ENCODE measurements at regions not wholly inside any gene's neighbourhood (a gene's known extent, or its start where the extent isn't known, plus 50 kb on each side); places are given as distances from the start of the nearest gene placed in this dataset.

DNA sequence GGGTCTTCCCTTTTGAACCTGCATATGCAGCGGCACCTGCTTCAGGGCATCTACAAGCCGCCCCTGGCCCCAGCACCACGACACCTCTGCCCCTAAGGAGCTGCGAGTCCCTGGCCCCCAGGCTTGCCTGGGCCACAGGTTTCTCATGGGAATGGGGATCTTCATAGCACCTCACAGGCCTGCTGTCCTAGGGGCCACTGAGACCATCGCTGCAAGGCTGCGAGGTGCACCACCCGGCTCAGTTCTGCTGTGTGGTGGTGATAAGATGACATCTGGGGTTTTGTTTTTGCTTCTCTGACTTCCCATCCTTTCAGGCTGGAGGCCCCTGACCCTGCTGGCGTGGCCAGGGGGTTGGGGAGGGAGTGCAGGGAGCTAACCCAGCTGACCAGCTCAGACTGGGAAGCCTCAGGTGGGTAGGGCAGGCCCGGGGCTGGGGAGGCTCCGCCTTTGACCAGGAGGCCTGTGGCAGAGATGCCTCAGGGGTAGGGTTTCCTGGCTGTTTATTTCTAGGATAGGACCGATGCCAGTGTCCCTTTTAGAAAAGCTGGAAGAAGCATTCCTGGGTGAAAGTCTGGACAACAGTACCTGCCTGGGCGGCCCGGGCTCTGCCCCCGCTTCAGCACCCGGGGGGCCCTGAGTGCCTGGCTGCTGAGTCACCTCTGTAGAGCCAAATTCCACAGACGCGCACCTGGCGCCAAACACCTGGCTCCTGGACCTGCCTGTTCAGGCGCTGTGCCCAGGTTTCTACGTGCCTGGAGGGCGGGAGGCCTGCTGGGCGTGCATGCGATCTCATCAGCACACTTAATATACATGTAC lies 264.7 kb downstream of the DLL1 start:
- no peak for DNase-seq

DNA sequence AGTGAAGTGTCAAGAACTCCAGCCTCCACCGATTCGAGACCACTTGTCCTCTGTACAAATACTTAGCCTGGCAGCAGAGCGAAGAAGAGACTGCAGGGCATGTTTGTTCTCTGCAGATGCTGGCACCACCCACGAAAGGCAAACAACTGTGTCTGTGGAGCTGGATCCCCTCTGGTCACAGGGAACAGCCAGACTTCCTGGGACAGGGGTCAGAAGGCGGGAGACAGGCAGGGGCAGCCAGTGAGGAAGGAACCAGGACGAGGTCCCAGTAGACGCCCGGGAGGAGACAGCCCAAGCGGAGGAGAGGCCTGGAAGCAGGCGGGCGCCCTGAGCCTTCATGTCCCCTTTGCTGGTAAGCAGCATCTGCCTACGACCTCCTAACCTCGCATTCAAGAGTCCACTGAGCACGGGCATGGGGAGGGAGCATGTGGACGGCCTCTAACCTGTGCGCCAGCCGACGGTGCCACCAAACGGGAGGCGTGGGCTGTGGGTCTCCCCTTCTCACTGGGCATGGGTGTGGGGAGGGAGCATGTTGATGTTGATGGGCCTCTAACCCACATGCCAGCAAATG lies 265.5 kb downstream of the DLL1 start:
- no peak for DNase-seq

DNA sequence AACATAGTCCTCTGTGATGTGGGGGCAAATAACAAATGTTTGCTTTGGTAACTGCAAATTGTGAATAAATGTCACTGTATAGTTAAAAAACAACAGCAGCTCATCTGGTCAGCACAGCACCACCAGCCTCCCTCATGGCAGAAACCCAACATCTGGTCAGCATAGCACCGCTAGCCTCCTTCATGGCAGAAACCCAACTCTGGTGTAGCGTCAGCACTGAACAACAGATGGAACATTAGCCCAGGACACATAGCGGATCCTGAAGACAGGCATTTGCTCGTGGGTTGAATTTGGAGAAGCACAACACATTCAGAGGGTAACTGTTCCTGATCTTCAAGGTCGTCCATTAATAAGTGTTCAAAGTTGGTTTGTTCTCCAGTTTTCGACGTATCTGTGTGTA lies 265.9 kb downstream of the DLL1 start:
- no peak for DNase-seq

DNA sequence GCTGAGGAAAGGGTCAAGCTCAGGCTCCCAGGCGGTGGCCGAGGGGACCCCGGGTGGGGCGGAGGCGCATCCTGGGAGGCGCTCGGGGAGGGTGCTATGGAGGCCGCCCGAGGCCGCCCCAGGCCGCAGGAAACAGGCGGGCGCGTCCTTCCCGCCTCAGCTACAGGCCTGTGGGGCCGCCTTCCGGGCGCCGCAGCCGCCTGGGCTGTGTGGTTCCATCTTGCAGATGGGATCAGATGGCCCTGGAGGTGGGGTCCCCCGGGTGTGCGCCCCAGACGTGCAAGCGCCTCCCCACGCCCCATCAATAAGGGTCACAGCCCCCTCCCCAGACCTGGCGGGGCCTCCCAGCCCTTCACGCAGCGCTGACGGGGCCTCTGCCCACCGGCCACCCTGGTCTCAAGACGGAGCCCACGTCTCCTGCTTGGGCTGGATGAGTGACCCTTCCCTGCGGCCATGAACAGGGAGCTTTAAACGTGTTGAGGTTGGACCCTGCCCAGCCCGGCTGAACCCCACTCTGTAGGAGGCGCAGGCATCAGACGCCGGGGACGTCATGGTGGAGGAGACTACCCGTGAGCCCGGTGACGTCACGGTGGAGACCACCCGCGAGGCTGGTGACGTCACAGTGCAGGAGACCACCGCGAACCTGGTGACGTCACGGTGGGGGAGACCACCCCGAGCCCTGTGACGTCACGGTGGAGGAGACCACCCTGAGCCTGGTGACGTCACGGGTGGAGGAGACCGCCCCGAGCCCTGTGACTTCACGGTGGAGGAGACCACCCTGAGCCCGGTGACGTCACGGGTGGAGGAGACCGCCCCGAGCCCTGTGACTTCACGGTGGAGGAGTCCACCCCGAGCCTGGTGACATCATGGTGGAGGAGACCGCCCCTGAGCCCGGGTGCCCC lies 267.0 kb downstream of the DLL1 start:
- no peak for DNase-seq

DNA sequence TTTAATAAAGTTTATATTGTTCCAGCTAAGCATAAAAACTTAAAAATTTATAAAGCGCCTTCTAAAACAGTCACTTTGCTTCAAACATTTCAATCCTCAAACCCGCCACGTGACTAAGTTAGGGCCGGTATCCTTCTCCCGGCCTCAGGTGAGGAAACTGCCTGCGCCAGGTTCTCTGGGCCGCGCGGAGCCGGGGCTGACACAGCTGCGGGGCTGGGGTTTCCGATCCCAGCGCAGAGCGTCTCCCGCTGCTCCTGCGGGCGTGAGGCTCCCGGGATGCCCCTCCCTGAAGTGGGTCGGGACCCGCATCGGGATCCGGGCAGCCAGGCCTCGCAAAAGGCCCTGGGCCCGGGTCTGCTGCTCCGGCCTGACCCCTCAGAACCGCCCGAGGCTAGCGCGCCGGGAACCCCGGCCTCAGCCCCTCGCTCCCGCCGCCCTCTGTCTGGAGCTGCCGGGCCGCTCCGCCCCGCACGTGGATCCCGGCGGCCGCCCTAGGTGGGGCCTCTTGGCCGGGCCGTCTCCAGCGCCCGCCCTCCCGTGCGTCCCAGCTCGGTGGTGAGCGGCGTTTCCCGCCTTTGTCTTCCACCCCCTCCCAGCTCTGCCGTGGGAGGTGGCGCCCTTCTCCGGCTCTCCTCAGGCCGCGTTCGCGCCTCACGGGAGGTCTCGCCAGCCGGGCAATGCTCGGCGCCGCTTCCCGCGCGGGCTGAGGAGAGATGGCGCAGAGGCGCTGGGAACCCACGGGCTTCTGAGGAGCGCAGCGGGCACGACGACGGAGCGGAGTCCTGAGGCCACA lies 267.9 kb downstream of the DLL1 start:
- no peak for DNase-seq

DNA sequence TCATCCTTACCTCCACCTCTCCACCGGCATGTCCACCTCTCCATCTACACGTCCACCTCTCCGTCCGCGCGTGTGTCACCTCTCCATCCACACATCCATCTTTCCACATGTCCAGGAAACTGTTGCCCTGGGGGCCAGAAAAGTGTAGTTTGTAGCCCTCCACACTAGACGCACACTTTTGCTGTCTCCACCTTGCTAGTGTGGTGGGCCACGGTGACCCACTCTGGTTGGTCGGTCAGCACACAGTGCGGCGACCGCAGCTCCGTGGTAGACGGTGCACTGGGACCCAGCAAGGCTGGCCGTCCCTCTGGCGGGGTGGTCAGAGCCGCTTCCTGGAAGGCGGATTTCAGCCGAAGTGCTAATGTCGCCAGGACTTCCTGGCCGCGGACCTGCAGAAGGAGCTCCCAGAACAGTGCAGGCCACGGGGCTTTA lies 268.6 kb downstream of the DLL1 start:
- no peak for DNase-seq

DNA sequence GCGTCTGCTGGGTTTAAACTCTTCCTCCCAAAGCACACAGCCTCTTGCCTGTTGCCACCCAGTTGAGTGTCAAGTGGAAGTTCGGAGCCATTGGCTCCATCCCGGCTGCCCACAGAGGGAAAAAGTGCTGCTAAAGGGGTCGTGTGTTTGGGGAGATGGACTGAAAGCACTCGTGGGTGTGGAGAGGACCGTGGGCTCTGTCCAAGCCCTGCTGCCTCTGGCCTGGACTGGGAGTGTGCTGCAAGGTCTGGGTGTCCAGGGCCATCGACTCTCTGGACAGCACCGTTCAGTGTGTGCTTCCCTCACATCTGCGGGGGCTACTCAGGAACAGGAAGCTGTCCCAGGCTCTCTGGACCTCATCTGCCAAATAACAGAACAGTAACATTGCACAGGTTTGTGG lies 269.3 kb downstream of the DLL1 start:
- DNase-seq = no peak

DNA sequence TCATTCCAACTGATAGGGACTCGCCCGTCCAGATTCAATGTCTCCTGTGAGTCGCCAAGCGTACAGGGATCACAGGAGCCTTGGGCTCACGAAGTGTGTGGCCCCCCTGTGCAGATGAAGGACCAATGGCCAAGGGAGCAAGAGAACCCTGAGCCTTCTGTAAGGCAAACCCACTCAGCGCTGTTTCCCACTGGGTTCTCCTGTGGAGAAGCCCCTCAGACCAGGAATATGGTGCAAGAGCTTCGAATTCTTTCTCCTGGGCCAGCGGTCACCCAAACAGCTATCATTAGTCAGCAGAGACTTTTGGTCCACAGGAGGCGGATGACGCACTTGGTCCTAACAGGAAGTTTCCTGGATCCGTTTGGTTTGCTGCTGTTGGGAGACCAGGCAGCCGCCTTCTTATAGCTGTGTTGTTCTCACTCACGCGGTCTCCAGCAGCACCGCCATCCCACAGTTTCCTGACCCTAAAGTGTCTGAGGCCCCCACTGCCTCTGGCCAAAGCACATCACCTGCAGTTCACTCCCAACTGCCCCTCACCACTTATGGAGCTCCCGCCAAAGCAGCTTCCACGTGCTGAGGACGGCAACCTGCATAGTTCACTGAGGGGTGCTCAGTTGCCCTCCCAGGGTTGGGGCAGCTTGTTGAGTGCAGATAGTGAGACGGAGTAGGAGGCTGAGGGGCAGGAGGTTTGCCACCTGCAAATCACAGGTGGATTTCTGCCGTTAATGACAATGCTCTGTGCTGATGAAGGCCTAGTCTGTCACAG lies 268.6 kb downstream of the ERMARD start:
- no peak for DNase-seq

DNA sequence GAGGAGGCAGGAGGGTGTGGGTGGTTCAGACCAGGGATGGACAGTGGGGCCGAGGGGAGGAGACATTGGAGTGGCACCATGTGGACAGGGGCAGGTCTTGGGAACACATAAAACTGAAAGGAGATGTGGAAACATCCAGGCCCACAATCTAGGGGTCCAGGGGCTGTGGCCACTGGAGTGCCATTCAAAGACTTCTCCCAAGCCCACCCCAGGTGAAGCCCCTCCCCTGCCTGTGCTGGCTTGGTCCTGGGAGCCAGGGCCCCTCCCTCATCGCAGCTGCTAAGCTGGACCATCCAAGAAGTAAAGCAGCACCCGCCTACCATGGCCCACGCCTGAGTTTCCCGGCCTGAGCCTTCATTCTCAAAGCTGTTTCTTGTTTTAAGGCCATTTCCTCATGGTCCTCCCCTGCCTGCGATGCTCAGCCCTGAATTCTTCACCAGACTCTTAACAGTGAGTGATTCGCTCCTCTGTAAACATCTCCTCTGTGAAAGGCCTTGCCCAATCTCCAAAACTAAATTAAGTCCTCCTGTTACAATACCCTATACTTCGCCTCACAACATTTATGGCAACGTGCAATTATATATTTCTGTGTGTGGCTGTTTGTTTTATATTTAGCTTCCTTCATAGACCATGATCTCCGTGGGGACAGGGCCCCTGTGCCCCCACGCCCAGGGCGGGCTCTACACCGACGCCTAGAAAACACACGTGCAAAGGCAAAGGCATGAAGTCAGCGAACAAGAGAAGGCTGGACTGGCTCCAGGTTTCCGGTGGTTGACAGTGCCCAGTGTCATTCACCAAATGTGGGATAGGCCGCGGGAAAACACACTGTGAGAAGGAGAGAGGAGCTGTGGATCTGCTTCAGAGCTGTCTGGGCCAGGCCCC lies 267.8 kb downstream of the ERMARD start:
- DNase-seq = no peak

DNA sequence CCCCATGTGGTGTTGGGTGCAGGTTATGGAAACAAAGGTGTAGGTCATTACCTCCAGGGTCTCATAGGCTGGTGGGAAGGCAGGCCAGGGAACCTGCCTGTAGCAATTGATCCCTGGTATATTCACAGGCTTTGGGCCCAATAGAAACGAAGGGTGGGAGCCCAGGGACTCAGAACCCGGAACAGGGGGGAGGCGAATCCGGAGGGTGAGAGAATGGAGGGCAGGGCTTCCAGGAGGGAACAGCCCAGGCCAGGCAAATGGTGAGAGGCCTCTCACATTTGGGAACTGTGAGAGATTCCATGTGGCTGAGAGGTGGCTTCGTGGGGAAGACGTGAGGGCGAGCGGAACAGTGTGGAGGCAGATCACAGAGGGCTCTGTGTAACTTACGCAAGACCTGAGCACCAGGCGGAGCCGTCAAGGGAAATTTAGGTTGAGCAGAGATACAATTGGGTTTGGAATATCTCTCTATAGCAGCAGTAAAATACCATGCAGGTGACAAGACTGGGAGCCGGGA lies 267.1 kb downstream of the ERMARD start:
- DNase-seq = no peak

DNA sequence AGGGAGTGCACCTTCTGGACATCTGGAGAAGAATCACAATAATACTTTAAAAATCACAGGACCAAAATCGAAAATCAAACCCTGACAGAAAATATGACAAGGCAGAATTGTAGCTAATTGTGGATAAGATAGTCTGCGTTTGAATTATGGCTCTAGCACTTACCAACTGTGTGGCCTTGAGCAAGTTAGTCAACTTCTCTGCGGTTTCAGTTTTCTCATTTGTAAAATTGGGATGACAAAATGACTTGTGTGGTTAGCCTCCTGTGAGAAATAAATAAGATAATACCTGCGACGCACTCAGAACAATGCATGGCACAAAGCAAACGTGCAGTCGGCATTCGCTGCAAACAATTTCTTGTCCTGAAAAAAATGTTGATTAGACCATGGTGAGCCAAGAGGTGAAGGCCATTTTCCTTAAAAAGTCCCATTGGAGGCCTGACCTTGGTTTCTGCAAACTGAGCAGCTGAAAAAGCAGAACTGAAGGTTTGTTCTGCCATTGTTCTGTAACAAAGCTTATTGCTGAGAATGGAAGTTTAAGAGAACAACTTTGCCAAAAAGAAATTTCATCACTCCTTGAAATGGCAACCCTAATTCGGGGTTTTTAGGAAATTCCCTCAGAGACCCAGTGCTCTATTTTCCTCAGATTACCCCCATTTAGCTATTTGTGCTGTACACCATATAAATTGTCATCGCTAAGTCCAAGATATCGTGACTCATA lies 266.3 kb downstream of the ERMARD start:
- no peak for DNase-seq

DNA sequence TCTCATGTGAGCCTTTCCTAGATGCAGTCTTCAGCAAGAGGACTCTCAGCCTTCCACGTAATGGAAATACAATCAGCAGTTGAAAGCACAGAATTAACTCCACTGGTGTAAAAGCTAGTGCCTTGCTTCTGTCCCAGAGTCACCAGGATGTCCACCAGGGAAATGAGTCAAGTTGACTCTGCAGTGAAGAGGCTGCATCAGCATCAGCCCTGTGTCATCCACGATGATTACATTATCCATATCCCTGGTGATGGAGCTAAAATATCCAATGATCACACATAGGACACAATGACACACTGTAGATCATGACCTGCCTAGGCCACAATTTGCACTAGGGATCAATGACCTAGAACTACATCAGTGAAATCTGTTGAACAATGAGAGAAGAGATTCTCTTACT lies 262.4 kb downstream of the ERMARD start:
- DNase-seq = no peak

DNA sequence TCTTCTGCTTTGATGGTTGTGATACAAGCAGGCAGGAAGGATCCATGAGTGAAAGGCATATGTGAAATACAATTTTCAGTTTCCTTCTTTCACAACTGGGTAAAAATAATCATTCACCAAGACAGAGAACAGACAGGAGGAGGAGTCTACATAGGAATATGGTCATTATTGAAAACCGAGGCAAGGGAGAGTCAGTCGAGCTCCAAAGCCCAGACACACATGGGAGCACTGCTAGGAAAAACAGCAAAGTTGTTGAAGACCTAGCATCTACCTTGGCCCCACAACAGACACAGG lies 260.6 kb downstream of the ERMARD start:
- DNase-seq = no peak

DNA sequence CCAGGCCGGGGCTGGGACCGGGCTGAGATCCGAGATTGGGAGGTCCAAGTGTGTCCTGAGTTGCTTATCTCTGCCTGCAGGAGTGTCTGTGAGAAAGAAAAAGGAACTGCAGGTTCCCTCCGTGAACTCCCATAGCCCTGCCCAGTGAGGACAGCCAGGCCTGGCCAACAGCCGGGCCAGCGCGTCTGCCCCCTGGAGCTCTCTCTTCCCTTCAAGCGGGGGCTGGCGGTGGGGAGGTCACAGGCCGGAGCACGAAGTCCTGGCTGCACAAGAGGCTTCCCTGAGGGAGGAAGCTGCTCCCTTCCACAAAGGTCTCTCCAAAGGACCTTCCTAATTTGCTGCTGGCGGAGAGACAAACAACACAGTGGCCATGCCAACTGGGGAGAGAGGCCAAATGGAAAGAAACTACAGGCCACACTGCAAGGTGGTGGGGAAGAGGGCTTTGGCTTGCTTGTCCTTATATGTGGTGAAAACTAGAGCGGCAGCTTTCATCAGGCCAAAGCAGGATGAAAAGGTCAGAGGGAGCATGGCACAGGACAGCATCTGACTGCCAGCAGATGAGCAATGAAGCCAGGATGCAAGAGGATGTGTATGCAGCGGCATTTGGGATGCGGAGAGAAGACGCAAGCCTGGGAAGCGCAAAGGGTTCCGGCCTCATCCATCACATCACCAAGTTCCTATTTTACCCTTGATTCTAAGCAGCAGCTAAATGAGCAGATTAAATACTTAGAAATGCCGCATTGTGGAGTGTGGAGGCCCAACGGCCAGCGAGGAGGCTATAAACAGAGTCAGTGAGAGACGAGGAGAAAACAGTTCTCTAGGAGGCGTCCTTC lies 260.0 kb downstream of the ERMARD start:
- no peak for DNase-seq

DNA sequence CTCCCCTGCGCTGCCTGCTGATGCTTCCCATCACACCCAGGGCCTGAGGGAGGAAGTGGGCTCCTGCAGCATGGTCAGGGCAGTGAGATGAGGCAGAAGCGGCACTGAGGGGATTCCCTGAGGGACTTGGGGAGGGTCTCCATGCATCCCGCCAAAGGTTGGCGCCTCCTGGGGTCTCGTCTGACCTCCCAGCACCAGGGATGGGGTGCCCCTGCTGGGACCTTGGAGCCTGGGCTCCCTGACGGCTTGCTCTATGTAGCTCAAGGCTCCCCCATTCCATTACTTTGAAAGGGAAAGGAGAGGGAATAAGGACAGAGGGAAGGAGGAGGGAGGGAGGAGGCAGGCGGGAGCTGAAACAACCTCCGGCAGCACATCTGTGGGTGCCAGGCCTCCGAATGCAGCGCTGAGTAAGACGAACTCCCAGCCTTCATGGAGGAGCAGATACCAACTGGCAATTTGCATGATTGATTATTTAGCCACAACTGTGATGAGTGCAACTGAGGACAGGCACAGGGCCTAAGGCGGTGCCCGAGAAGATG lies 259.3 kb downstream of the ERMARD start:
- no peak for DNase-seq

DNA sequence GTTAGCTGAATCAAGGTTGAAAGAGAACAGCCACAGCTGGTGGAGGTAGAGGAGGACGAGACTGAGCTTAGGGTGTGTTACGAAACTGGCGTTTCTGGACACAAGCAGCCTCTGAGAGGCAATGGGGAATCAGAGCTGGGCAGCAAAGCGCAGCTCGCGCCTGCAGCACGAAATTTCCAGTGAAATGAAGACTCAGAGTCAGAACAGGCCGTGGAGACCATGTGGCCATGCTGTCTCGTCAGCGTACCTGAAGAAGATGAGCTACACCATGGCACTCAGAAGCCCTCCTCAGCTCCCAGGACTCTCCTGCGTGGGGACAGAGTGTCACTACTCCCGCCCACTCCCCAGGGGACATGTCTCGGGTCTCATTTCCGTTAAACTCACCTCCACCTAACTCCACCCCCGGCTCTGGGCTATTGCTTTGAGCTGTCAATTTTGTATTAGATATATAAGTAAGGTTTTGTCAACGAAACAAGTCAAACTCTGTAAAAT lies 256.9 kb downstream of the ERMARD start:
- DNase-seq = no peak

DNA sequence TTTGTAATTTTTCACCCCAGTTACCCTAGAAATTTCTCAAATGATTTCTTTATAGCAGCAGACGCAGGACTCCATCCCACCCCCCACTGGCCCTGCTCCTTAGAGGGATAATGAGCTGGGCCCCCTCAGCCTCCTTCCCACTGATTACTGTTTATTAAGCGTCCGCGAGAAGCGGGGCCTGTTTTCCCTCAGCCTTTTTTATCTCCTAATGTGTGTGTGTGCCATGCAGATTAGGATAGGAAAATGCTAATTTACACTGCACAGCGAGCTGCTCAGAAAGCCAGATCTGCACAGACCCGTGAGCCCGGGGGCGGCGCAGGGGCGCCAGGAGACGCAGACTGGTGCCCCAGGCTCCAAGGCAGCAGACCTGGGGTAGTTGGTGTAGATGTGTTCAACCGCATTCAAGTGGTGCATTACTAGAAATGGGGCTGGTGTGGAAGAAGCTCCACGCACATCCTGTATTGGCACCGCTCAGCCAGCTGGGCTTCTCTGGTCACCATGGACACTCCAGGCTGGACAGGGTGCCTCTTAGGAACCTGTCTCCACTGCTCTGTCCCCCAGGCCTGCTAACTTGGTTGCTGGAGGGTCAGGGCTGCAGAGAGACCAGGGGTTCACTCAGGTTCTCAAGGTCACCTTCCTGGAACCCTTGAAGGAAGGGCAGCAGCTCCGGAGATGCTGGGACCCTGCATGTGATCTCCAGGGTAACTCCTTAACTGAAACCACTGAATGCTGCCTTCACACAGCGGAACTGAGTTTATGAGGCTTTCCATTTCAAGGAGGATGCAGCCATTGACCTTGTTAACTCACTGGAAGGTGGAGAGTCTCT lies 256.3 kb downstream of the ERMARD start:
- DNase-seq = no peak

DNA sequence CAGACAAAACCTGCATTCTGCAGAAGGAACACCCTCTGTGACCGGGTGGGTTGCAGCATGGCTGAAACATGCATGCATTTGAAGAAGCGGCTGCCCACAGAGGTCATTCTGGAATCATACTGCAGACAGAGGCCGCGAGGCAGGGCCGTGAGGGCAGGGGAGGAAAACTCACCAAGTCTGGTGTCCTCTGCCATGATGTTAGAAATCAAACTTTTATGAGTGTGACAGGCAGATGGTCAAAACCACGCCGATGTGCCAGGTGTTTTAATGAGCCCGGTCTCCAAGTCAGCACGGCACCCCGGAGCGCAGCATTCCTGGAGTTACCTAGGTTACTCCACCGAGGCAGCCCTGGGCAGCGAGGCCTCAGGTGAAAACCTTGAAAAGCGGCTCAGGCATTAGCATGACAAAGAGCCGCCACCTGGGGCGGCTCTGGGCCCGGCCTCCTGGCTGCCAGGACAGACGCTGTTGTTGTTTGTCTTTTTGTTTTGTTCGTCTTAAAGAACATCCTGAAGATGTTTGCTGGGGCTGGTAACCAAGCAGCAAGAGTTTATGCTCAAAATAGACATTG lies 255.6 kb downstream of the ERMARD start:
- DNase-seq = no peak

Measured in KG1 (cell line).